PC-3 (cell line): ENCODE measurements at regions not wholly inside any gene's neighbourhood (a gene's known extent, or its start where the extent isn't known, plus 50 kb on each side); places are given as distances from the start of the nearest gene placed in this dataset.

ENCODE experiments used
- ATAC-seq: fragments of 200-7000 bp; cut with Tn5 transposase; 2 replicates; pipeline ENCODE4 v1.9.1; 2020; ENCODE audit warnings: mild to moderate bottlenecking, moderate library complexity
- BruUV-seq: library from RNA; stranded (reverse); fragments of 400-500 nt; replicated peaks from 2 replicates; lab custom pipeline; 2021; lab: Mats Ljungman, UMichigan
- CTCF ChIA-PET: fragments of 300-600 bp; sonication (Branson Sonifier 250); formaldehyde crosslinking; loops from one replicate; lab custom pipeline; 2022; ENCODE audit warnings: antibody characterized with exemption; lab: Charles Lee
- POLR2A ChIA-PET: fragments of 300-600 bp; sonication (Branson Sonifier 250); formaldehyde crosslinking; loops from one replicate; lab custom pipeline; 2022; ENCODE audit warnings: antibody characterized with exemption; ENCODE audit not compliant: unreplicated experiment; lab: Charles Lee
- DNase-seq: peaks from one replicate; pipeline ENCODE4 v3.0.0-alpha.2; 2015
- H2AFZ ChIP-seq: fragments of 300-600 bp; sonication (generic); 2 replicates; pipeline ENCODE4 v1.6.0; 2016; ENCODE audit warnings: antibody characterized with exemption, low read length
- H3F3A ChIP-seq: fragments of 300-600 bp; sonication (generic); one replicate; pipeline ENCODE4 v1.6.0; 2017; ENCODE audit warnings: antibody characterized with exemption, low read length, control low read depth, mild to moderate bottlenecking; ENCODE audit not compliant: unreplicated experiment
- H3K27ac ChIP-seq: fragments of 300-600 bp; sonication (generic); 2 replicates; pipeline ENCODE4 v1.5.1; 2016; ENCODE audit warnings: mild to moderate bottlenecking, low read length
- H3K27me3 ChIP-seq: fragments of 300-600 bp; sonication (generic); 2 replicates; pipeline ENCODE4 v1.6.1; 2016; ENCODE audit warnings: low read length, mixed read lengths
- H3K36me3 ChIP-seq: fragments of 300-600 bp; sonication (generic); 2 replicates; pipeline ENCODE4 v1.6.1; 2016; ENCODE audit warnings: low read depth, mixed run types, low read length, mixed read lengths
- H3K4me1 ChIP-seq: fragments of 300-600 bp; sonication (generic); 2 replicates; pipeline ENCODE4 v1.5.1; 2016; ENCODE audit warnings: low read length; ENCODE audit not compliant: insufficient read depth
- H3K4me2 ChIP-seq: fragments of 300-600 bp; sonication (generic); 2 replicates; pipeline ENCODE4 v1.6.0; 2016; ENCODE audit warnings: low read length
- H3K4me3 ChIP-seq: fragments of 300-600 bp; sonication (generic); 2 replicates; pipeline ENCODE4 v1.5.1; 2016; ENCODE audit warnings: mild to moderate bottlenecking, low read length, mixed read lengths
- H3K79me2 ChIP-seq: fragments of 300-600 bp; sonication (generic); 2 replicates; pipeline ENCODE4 v1.6.1; 2017; ENCODE audit warnings: low read length, mixed read lengths
- H3K9ac ChIP-seq: fragments of 300-600 bp; sonication (generic); 2 replicates; pipeline ENCODE4 v1.6.0; 2016; ENCODE audit warnings: mild to moderate bottlenecking, low read length
- H3K9me2 ChIP-seq: fragments of 300-600 bp; sonication (generic); replicated peaks from 2 replicates; pipeline ENCODE4 v1.6.1; 2016; ENCODE audit warnings: mixed run types, low read length, mixed read lengths
- H3K9me3 ChIP-seq: fragments of 300-600 bp; sonication (generic); 2 replicates; pipeline ENCODE4 v1.6.1; 2016; ENCODE audit warnings: low read length, mixed read lengths
- H4K20me1 ChIP-seq: fragments of 300-600 bp; sonication (generic); 2 replicates; pipeline ENCODE4 v1.6.1; 2016; ENCODE audit warnings: low read length, mixed read lengths
- CTCF ChIP-seq: fragments of 300-600 bp; sonication (generic); conservative IDR thresholded peaks from 2 replicates; pipeline ENCODE4 v1.5.1; 2017; ENCODE audit warnings: antibody characterized with exemption, low read depth, mild to moderate bottlenecking, low read length
- EZH2 ChIP-seq: fragments of 300-600 bp; sonication (generic); IDR thresholded peaks from one replicate; pipeline ENCODE4 v1.6.1; 2017; ENCODE audit warnings: antibody characterized with exemption, mild to moderate bottlenecking, low read length; ENCODE audit not compliant: unreplicated experiment
- EZH2phosphoT487 ChIP-seq: fragments of 300-600 bp; sonication (generic); IDR thresholded peaks from 2 replicates; pipeline ENCODE4 v1.6.1; 2018; ENCODE audit warnings: mild to moderate bottlenecking, antibody characterized with exemption, low read length, borderline replicate concordance
- intact Hi-C: fragments of 100-400 bp; cut with micrococcal nuclease; formaldehyde crosslinking; loops from 2 replicates; pipeline ENCODE4 v1.9.0; 2023

- no peaks in the 10 kb centered on the region for H3K79me2 ChIP-seq
- no peak overlapping the region for H3K27ac ChIP-seq
- POLR2A ChIA-PET: no interaction called here
Measured at GRCh38 chr12:4969405-4969804, 59.7 kb downstream of the KCNA1 start.

GRCh38 chr12:4974217-4974616 is 64.5 kb downstream of the KCNA1 start:
- Histone ChIP-seq H4K20me1 (no peaks in the 10 kb centered on the region), H3K36me3 (no peaks in the 10 kb centered on the region), H3K9me3 (no peaks in the 10 kb centered on the region), H3K27ac (no peak overlapping the region), H3K9me2 (no peaks in the 10 kb centered on the region), H3K4me3 (no peak overlapping the region), H3K9ac (no peak overlapping the region), H3F3A (no peaks in the 10 kb centered on the region), H3K4me1 (no peaks in the 10 kb centered on the region), H3K4me2 (no peak overlapping the region), H3K79me2 (no peaks in the 10 kb centered on the region), H3K27me3 (peaks cover 8% of the 10 kb centered on the region), H2AFZ (no peak overlapping the region)
- ChIA-PET CTCF (no interaction called here), POLR2A (no interaction called here)
- ATAC-seq (no peak), DNase-seq (no peak)
- BruUV-seq: no TSS peak
- intact Hi-C loops: no loop called here
- TF ChIP-seq EZH2phosphoT487: no peak
- no peak for TF ChIP-seq EZH2
- no peak for TF ChIP-seq CTCF

More at GRCh38 chr12:4969405-4969804, 59.7 kb downstream of the KCNA1 start:
- ATAC-seq (no peak), DNase-seq (no peak)
- no peaks in the 10 kb centered on the region for H3K9me3 ChIP-seq
- no peaks in the 10 kb centered on the region for H4K20me1 ChIP-seq
- no peaks in the 10 kb centered on the region for H3F3A ChIP-seq
- no peaks in the 10 kb centered on the region for H3K36me3 ChIP-seq
- H3K9ac ChIP-seq: no peak overlapping the region
- CTCF ChIA-PET: no interaction called here
- H3K4me3 ChIP-seq: no peak overlapping the region
- H3K27me3 ChIP-seq: peaks cover 7% of the 10 kb centered on the region; the same call in 1 of the 2 replicates
- no peaks in the 10 kb centered on the region for H3K9me2 ChIP-seq
- intact Hi-C loops: no loop called here
- H2AFZ ChIP-seq: no peak overlapping the region
- H3K4me1 ChIP-seq: no peaks in the 10 kb centered on the region
- TF ChIP-seq EZH2: no peak
- no peak for TF ChIP-seq CTCF
- TF ChIP-seq EZH2phosphoT487: no peak
- no TSS peak for BruUV-seq
- no peak overlapping the region for H3K4me2 ChIP-seq

GRCh38 chr12:4975574-4975973 is 65.9 kb downstream of the KCNA1 start:
- no peak overlapping the region for H3K4me2 ChIP-seq
- intact Hi-C loops: no loop called here
- H3K79me2 ChIP-seq: no peaks in the 10 kb centered on the region
- no peak overlapping the region for H3K4me3 ChIP-seq
- H2AFZ ChIP-seq: no peak overlapping the region
- H3F3A ChIP-seq: no peaks in the 10 kb centered on the region
- no peaks in the 10 kb centered on the region for H3K9me2 ChIP-seq
- no peaks in the 10 kb centered on the region for H3K9me3 ChIP-seq
- POLR2A ChIA-PET: no interaction called here
- TF ChIP-seq EZH2 (no peak), EZH2phosphoT487 (no peak), CTCF (no peak)
- CTCF ChIA-PET: no interaction called here
- no peaks in the 10 kb centered on the region for H4K20me1 ChIP-seq
- H3K27me3 ChIP-seq: peaks cover 8% of the 10 kb centered on the region
- H3K9ac ChIP-seq: no peak overlapping the region
- no peaks in the 10 kb centered on the region for H3K4me1 ChIP-seq
- DNase-seq: no peak
- no TSS peak for BruUV-seq
- no peak overlapping the region for H3K27ac ChIP-seq
- H3K36me3 ChIP-seq: no peaks in the 10 kb centered on the region
- ATAC-seq: no peak
